Neural cell (in vitro differentiated cells): ENCODE measurements at regions not wholly inside any gene's neighbourhood (a gene's known extent, or its start where the extent isn't known, plus 50 kb on each side); places are given as distances from the start of the nearest gene placed in this dataset.

Source experiments
- CTCF ChIP-seq: fragments of 450-650 bp; IDR thresholded peaks from 2 replicates; pipeline ENCODE4 v1.5.1; 2014; ENCODE audit warnings: antibody characterized with exemption, mild to moderate bottlenecking, moderate library complexity; ENCODE audit not compliant: poor library complexity, severe bottlenecking
- EZH2 ChIP-seq: fragments of 200-600, 300-800 bp; shearing (Covaris generic), sonication (generic); IDR thresholded peaks from 2 replicates; pipeline ENCODE4 v1.6.1; 2014; ENCODE audit warnings: antibody characterized with exemption, low read length, borderline replicate concordance, mild to moderate bottlenecking; ENCODE audit not compliant: insufficient read depth, poor library complexity, severe bottlenecking
- REST ChIP-seq: IDR thresholded peaks from 2 replicates; pipeline ENCODE4 v1.6.1; 2012; ENCODE audit warnings: borderline replicate concordance

- no peak for TF ChIP-seq CTCF
- TF ChIP-seq REST = no peak
- TF ChIP-seq EZH2 = no peak
Measured at GRCh38 chr5:3237276-3237868, 358.3 kb upstream of the IRX1 start.
